ENCODE measurements at regions not wholly inside any gene's neighbourhood (a gene's known extent, or its start where the extent isn't known, plus 50 kb on each side); places are given as distances from the start of the nearest gene placed in this dataset.

DNA sequence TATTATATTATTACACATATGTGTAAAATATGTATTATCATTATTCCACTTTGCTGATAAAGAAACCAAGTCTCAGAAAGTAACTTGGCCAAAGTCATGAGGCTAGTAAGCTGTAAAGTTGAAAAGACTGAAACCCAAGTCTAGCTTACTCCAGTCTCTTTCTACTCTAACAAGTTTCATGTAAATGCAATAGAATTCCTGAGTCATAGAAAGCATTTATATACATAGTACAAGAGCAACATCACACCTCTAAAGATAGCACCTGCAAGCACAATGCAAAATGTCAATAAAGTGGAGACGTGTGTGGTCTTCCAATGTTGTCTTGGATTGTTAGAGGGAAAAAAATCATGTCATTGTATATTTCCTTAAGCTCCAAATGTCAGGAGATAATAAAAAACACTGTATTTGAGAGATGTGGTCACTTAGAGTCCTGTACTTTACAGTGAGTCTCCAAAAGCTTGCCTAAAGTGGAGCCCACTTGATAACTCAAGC is 430.3 kb upstream of the NRP1 start:
- TF ChIP-seq EZH2 (IDR thresholded peaks at IDR 0.05; ENCODE audit: low read length, missing control alignments): no peak
- TF ChIP-seq, protein P1, sequence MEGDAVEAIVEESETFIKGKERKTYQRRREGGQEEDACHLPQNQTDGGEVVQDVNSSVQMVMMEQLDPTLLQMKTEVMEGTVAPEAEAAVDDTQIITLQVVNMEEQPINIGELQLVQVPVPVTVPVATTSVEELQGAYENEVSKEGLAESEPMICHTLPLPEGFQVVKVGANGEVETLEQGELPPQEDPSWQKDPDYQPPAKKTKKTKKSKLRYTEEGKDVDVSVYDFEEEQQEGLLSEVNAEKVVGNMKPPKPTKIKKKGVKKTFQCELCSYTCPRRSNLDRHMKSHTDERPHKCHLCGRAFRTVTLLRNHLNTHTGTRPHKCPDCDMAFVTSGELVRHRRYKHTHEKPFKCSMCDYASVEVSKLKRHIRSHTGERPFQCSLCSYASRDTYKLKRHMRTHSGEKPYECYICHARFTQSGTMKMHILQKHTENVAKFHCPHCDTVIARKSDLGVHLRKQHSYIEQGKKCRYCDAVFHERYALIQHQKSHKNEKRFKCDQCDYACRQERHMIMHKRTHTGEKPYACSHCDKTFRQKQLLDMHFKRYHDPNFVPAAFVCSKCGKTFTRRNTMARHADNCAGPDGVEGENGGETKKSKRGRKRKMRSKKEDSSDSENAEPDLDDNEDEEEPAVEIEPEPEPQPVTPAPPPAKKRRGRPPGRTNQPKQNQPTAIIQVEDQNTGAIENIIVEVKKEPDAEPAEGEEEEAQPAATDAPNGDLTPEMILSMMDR (conservative IDR thresholded peaks at IDR 0.05 in 1 of 2, IDR thresholded peaks at IDR 0.05 in 1 of 2; ENCODE audit: low read depth in 1 of 2, low read length in 2 of 2): no peak
- H3K4me2 ChIP-seq (ENCODE audit: extremely low read depth, insufficient read depth, low read length): no peak overlapping the region
- H3K9ac ChIP-seq (ENCODE audit: insufficient read depth, low read length): no peak overlapping the region
- no peak overlapping the region for H3K27ac ChIP-seq (ENCODE audit: insufficient read depth, low read length)
- no peaks in the 10 kb centered on the region for H4K20me1 ChIP-seq (ENCODE audit: control insufficient read depth, extremely low read depth, insufficient read depth, low read length)
- H2AFZ ChIP-seq (ENCODE audit: low read length): no peak overlapping the region
- H3K4me3 ChIP-seq (replicated peaks in 1 of 4; ENCODE audit: control extremely low read depth in 1 of 4, insufficient read depth in 1 of 4, low read depth in 3 of 4, low read length in 4 of 4): no peak overlapping the region
- no peaks in the 10 kb centered on the region for H3K9me3 ChIP-seq (ENCODE audit: control insufficient read depth, insufficient read depth, low read depth, low read length)
- H3K79me2 ChIP-seq (ENCODE audit: control insufficient read depth, insufficient read depth, low read length): no peaks in the 10 kb centered on the region
- no peaks in the 10 kb centered on the region for H3K36me3 ChIP-seq (ENCODE audit: control insufficient read depth, insufficient read depth, low read length)
- no peak for DNase-seq (ENCODE audit: low read depth in 2 of 2)
- no peaks in the 10 kb centered on the region for H3K27me3 ChIP-seq (ENCODE audit: control insufficient read depth, insufficient read depth, low read length)
- no peaks in the 10 kb centered on the region for H3K4me1 ChIP-seq (ENCODE audit: control insufficient read depth, extremely low read depth, insufficient read depth, low read length)

DNA sequence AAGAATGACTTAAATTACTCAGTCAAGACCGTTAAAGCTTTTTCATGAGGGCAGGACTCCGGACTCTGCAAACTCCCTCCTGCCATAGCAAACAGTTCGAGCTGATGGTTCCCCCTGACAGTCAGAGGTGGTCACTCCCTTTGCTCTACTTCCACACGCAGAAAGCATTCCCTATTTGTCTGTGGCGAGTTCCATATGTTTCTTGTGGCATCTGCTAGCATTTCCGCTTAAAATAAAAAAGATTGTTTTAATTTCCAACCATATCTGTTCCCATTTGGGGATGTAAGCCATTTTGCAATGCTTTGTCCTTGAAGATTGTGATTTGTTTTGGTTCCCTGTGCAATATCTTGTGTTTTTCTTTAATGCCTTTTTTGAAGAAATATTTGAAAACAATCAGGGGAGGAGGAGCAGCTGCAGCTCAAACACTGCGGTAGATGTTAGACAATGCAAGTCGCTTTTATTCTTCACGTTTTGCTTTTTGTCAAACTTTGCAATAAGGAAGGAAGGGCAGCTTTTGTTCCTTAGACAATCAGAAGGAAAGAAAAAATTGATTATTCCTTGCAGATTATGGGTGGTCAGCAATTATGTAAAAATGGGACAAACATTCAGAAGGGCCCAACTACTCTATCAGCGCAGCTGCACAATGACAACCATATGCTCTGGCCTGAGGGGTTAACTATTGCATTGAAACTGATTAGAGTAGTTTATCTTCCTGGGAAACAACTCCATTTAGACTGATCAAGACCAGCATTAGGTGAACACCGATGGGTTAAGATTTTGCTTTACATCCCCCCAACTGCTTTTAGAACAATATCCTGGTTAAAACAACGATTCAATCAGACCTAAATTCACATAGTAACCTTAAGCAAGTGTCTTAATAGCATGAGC is 425.8 kb upstream of the NRP1 start:
- Histone ChIP-seq H3K4me2 (ENCODE audit: extremely low read depth, insufficient read depth, low read length) (no peak overlapping the region), H3K79me2 (ENCODE audit: control insufficient read depth, insufficient read depth, low read length) (no peaks in the 10 kb centered on the region), H3K9ac (ENCODE audit: insufficient read depth, low read length) (no peak overlapping the region), H2AFZ (ENCODE audit: low read length) (no peak overlapping the region), H3K27me3 (ENCODE audit: control insufficient read depth, insufficient read depth, low read length) (no peaks in the 10 kb centered on the region), H4K20me1 (ENCODE audit: control insufficient read depth, extremely low read depth, insufficient read depth, low read length) (no peaks in the 10 kb centered on the region), H3K9me3 (ENCODE audit: control insufficient read depth, insufficient read depth, low read depth, low read length) (no peaks in the 10 kb centered on the region), H3K4me3 (replicated peaks in 1 of 4; ENCODE audit: control extremely low read depth in 1 of 4, insufficient read depth in 1 of 4, low read depth in 3 of 4, low read length in 4 of 4) (no peak overlapping the region), H3K36me3 (ENCODE audit: control insufficient read depth, insufficient read depth, low read length) (no peaks in the 10 kb centered on the region), H3K27ac (ENCODE audit: insufficient read depth, low read length) (no peak overlapping the region), H3K4me1 (ENCODE audit: control insufficient read depth, extremely low read depth, insufficient read depth, low read length) (no peaks in the 10 kb centered on the region)
- no peak for DNase-seq (ENCODE audit: low read depth in 2 of 2)
- TF ChIP-seq EZH2 (IDR thresholded peaks at IDR 0.05; ENCODE audit: low read length, missing control alignments): no peak
- TF ChIP-seq, protein P1 (conservative IDR thresholded peaks at IDR 0.05 in 1 of 2, IDR thresholded peaks at IDR 0.05 in 1 of 2; ENCODE audit: low read depth in 1 of 2, low read length in 2 of 2): no peak

DNA sequence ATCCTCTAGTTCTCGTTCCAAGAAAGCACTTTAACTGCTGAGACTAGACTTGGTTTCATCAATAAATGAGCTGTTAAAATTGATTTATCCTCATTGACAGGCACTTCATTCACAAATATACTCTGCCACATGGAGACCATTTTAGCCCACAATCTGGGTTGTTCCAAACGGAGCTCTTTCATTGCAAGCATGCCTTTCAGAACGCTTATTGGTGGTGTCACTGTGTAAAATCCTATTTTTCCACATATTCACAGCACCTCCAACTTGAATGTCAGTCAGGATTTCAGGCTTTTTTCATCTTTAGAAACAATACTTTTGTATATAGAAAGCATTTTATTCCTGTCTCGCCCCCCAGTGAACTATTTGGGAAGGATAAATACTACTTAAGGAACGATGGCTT is 424.7 kb upstream of the NRP1 start:
- TF ChIP-seq, protein P1 (conservative IDR thresholded peaks at IDR 0.05 in 1 of 2, IDR thresholded peaks at IDR 0.05 in 1 of 2; ENCODE audit: low read depth in 1 of 2, low read length in 2 of 2): no peak
- TF ChIP-seq EZH2 (IDR thresholded peaks at IDR 0.05; ENCODE audit: low read length, missing control alignments): no peak
- Histone ChIP-seq H3K4me1 (ENCODE audit: control insufficient read depth, extremely low read depth, insufficient read depth, low read length) (no peaks in the 10 kb centered on the region), H3K4me2 (ENCODE audit: extremely low read depth, insufficient read depth, low read length) (no peak overlapping the region), H3K79me2 (ENCODE audit: control insufficient read depth, insufficient read depth, low read length) (no peaks in the 10 kb centered on the region), H3K27me3 (ENCODE audit: control insufficient read depth, insufficient read depth, low read length) (no peaks in the 10 kb centered on the region), H3K9me3 (ENCODE audit: control insufficient read depth, insufficient read depth, low read depth, low read length) (no peaks in the 10 kb centered on the region), H3K9ac (ENCODE audit: insufficient read depth, low read length) (no peak overlapping the region), H3K36me3 (ENCODE audit: control insufficient read depth, insufficient read depth, low read length) (no peaks in the 10 kb centered on the region), H3K27ac (ENCODE audit: insufficient read depth, low read length) (no peak overlapping the region), H3K4me3 (replicated peaks in 1 of 4; ENCODE audit: control extremely low read depth in 1 of 4, insufficient read depth in 1 of 4, low read depth in 3 of 4, low read length in 4 of 4) (no peak overlapping the region), H2AFZ (ENCODE audit: low read length) (no peak overlapping the region), H4K20me1 (ENCODE audit: control insufficient read depth, extremely low read depth, insufficient read depth, low read length) (no peaks in the 10 kb centered on the region)
- no peak for DNase-seq (ENCODE audit: low read depth in 2 of 2)
